NOMO-1 treated with DMSO at 0.1 percent for 48 hours (cell line): ENCODE measurements at regions not wholly inside any gene's neighbourhood (a gene's known extent, or its start where the extent isn't known, plus 50 kb on each side); places are given as distances from the start of the nearest gene placed in this dataset.
"Not testable (repeated sequence)": the region's sequence is repeated elsewhere in the genome, so short reads cannot be mapped to it uniquely, and the experiment has no call there.

Source experiments
- DNase-seq: peaks from one replicate; lab custom pipeline; 2025; ENCODE audit not compliant: unreplicated experiment; lab: John Stamatoyannopoulos, UW

DNA sequence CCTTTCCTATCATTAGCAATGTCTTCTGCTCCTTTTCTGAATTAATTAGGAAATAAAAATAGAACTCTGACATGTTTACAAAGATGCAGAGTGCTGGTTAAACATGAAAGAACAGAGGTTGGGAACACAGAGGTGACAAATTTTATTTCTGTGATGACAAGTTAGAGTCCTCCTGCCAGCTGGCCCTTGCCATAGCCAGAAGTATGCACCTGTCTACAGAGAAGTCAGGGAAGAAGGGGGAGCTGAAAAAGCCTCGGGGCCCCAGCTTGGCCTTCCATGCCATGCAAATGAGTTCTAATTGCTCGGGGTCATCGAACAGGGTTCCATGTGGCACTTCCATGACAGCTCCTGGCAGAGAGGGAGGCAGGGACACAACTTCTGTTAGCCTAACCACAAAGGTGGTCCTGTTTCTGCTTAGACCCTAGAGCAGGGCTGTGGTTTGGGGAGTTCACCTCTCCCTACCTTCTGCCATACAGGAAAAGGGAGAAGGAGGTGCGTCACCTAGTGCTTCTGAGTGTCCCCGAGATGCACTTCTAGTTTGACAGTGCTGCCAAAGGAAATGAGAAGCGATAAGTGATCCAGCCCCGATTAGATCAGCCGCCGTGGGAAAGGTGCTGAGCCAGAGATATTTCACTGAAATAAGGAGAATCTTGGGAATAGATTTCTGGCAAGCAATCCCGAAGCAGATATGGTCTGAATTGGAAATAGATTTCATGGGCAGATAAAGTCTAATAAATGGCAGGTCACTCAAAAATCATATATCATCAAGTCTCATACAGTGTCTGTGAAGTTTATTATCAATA lies 155.8 kb upstream of the FOXN3 start:
- DNase-seq: no peak

DNA sequence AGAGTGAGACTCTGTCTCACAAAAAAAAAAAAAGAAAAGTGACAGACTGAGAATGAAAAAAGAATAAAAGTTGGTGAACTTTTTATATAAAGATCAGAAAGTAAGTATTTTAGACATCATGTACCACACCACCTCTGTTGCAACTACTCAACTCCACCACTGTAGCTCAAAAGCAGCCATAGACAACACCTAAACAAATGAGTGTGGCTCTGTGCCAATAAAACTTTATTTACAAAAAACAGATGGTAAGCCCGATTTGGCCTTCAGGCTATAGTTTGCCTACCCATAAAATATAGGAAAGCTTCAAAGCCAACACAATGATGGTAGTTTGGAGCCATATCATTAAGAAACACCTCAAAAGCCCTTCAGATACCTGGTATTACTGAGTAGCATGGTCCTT lies 154.5 kb upstream of the FOXN3 start:
- DNase-seq: no peak

DNA sequence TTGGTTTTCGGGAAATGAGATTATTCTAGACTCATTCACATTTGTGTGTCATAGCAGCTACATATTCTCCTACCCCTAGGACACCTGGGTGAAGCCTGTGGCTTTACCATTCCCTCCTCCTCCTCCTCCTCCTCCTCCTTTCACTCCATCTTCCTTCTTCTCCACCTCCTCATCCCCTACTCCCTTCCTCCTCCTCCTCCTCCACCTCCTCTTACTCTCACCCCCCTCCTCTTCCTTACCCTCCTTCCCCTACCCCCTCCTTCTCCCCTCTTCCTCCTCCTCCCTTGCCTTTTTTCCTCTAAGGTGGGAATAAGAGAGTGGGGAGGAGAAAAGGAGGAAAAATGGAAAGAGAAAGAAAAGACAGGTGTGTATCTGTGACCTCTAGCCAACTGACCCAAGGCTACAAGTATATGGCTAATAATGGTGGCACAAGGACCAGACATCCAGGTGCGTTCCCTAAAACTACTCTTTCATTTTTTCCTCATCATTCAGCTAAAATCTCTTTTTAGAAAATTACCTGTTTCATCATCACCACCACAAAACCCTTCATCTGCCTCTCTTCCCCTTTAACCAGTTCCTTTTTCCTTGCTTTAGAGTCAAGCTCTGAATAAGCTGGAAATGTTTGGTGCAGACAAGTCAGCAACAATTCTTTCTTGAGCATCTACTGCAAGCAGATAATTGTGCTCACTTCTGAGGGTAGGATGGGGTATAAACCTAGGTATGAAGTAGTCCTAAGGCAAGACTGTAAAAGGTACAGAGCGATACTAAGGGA lies 149.8 kb upstream of the FOXN3 start:
- DNase-seq: peak; percentile 77

DNA sequence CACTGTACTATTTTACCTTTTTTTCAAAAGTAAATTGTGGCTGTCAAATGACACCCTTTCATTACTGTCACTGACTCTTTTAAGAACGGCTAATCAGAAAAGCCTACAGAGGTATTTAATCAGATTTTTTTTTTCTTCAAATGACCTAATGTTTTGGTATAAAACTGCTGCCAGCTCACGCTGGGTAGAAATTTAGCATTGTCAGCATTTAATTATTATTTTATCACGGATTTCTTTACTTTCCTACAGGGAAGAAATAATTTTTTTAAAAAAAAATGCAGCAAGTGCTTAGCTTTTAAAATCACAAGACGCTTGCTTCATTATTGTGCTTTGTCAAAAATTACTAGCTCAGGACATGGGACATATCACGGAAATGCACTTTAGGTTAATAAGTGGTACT lies 149.1 kb upstream of the FOXN3 start:
- DNase-seq: no peak

DNA sequence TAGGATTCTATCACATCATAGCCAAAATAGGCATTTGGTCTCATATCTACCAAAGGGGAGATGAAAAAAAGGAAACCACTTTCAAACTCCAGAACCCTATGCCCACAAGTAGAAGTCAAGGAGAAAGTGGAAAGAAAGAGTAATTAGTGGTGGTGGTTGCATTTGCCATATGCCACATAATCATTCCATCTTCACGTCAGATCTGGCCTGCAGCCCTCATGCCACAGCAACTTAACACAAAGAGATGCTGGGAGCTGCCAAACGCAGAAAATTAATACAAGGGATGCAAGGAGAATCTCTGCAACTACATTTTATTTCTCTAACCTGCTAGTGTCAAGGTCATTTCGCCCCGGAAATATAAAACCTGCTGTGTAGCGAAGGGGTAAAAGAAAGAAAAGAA lies 148.6 kb upstream of the FOXN3 start:
- DNase-seq: no peak

DNA sequence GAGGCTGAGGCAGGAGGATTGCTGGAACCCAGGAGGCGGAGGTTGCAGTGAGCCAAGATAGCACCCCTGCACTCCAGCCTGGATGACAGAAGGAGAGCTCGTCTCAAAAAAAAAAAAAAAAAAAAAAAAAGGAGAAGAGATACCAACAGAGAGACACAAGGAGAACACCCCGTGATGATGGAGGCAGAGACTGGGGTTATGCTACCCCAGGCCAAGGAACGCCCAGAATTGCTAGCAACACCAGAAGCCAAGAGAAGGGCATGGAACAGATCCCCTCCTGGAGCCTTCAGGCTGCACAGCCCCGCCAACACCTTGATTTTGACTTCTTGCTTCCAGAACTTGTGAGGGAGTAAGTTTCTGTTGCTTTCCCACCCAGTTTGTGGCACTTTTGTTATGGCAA lies 148.0 kb upstream of the FOXN3 start:
- peak; percentile 31 for DNase-seq

DNA sequence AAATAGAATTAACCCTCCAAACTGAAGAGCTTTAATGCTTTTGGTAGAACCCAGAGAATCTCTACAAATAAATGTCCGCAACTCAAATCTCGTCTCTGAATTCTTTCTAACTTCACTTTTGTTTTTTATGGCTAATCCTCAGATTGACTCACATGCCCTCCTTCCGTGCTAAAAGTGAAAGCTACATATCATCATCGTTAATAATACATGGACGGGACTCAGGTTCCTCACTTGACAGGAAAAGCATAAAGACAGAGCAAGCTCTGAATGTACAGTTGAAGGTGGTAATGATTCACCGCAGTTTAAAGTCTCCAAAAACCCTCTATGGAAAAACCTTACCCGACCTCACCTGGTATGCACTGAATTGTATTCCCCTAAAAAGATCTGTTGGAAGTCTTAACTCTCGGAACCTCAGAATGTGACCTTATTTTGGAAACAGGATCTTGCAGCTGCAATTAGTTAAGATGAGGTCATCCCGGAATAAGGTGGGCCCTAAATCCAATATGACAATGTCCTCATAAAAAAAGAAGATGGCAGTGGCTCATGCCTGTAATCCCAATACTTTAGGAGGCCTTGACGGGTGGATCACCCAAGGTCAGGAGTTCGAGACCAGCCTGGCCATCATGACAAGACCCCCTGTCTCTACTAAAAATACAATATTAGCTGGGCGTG lies 147.4 kb upstream of the FOXN3 start:
- DNase-seq: peak; percentile 85

DNA sequence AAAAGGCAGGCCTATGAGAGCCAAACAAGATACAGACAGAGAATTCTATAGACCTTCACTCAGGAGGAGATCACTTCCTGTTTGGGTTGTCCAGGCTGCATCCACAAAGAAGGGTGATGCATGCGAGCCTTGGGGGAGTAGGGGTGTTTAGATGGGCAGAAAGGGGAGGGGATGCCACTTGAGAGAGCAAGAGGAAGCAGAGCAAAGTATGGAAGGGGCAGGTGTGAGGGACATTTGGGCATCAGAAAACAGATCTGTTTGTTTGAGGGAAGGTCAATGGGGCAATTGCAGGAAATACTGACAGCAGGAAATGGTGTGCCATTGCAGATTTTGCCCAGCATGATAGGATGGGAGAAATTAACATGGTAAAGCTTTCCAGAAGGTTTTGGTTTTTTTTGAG lies 146.4 kb upstream of the FOXN3 start:
- no peak for DNase-seq

DNA sequence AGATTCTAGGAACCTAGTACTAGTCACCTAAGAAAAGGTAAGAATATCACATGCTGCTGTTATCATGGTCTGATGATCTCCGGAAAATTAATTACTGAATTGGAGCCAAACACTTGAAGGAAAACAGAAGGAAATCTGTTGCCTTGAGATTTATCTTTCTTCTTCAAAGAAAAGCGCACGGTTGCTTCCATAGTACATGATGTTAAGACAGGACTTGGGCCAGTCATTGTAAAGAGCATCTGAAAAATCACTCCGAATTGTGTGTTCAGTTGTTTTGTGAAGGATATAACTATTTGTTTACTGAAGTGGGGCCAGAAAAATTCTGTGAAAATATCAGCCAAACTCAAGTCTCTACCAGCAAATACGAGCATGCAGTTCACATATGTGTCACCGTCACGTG lies 134.9 kb upstream of the FOXN3 start:
- DNase-seq: no peak

DNA sequence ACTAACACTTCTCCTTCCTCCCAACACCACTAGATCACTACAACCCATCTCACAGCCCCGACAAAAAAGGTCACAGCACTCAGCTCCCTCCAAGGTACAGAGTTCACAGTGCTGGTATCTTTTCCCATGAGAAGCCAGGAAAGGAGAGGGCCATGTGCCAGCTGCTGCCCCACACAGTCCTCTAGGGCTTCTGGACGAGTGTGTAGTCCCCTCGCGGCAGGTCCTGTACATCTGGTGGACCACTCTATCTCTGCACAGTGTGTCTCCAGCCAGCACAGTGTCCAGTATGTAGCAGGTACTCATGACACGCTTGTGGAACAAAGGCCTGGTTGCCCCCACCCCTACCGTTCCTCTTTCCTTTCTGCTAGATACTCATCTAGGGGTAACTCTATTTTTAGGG lies 134.4 kb upstream of the FOXN3 start:
- no peak for DNase-seq

DNA sequence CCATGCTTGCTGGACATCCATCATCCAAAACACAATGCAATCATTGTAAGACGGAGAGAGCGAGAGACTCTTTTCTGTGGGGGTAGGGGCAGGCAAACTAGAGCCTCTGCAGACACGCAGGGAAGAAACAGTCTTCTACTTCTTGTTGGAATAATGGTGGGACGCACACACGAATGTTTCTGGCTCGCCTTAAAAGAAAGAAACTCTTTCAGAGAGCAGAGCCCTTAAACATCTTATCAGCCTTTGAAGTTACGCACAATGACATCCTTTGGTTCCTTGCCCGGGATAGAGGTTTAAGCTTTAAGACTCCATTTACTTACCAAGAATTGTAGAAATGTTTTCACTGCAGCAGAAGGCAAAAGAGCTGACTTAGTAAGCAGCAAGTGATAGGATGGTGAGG lies 133.8 kb upstream of the FOXN3 start:
- no peak for DNase-seq

DNA sequence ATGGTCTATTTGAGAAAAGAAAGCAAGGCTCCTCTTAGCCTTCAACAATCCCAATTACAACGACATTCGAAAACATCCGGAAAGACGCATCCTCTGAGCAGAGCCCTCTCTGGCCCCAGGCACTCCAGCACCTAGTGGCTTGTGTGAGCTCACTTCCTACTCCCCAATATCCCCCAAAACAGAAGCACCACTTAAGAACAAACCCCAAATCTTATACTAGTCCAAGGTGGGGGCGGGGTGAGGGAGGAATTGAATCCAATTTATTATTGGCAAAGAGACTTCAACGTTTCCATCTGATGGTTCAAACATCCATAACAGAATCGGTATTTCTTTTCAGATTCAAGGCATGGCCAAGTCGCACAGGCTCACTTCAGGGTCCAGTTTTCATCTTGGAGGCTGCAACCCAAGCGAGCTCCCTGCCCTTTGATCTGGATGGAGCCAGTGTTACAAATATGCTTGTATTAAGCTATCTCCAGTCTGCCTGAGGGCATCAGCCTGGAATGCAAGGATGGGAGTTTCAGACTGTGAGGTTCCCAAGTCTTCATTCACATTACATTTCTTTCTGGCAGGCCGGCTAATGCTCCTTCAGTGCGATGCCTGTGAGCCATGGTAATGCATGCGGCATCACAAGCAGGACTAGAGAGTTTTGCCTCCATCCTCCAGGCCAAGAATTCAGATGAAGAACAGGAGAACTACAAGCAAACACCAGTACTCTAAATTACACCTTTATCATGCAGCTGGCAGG lies 132.5 kb upstream of the FOXN3 start:
- no peak for DNase-seq

DNA sequence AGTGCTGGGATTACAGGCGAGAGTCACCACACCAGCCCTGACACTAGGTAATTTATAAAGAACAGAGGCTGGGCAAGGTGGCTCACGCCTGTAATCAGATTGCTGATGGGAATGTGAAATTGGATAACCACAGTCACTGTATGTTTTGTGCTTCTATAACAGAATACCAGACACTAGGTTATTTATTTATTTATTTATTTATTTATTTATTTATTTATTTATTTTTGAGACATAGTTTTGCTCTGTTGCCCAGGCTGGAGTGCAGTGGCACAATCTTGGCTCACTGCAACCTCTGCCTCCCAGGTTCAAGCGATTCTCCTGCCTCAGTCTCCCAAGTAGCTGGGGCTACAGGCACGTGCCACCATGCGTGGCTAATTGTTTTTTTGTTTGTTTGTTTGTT lies 130.0 kb upstream of the FOXN3 start:
- DNase-seq: not testable (repeated sequence)

DNA sequence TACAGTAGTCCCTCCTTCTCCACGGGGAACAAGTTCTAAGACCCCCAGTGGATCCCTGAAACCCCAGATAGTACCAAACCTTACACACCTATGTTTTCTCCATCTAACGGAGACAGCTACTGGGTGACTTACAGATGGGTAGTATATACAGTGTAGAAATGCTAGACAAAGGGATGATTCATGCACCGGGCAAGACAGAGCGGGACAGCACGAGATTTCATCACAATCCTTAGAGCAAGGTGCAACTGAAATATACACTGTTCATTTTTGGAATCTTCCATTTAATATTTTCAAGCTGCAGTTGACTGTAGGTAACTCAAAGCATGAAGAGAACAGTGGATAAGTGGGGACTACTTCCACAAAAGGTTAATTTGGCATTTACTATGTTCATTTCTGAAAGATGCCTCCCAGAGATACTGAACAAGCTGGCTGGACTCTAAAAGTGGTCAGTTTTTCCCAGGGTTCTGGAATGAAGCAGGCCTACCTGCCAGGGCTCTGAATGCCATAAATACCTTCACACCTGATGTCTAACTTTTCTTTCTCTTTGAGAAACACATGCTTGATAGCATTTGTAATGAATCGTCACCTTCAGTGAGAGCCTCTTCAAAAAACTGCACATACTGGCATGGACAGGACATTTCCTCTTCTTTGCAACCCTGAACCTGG lies 127.7 kb upstream of the FOXN3 start:
- DNase-seq: peak; percentile 22

DNA sequence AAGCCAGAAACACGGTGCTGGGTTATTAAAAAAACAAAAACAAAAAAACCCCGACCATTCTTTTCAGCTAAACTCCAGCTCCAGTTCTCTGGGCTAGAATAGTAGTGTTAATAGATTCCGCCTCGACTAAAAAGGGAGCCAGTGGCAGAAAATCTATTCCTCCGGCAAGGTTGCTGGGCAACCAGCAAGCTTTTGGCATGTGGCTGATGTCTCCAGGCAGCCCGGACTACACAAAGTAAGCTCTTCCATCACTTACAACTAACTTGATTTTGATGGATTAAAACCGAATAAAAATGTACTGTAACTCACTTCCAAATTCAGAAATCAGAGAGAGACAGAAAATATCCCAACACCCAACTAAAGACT lies 126.4 kb upstream of the FOXN3 start:
- no peak for DNase-seq

DNA sequence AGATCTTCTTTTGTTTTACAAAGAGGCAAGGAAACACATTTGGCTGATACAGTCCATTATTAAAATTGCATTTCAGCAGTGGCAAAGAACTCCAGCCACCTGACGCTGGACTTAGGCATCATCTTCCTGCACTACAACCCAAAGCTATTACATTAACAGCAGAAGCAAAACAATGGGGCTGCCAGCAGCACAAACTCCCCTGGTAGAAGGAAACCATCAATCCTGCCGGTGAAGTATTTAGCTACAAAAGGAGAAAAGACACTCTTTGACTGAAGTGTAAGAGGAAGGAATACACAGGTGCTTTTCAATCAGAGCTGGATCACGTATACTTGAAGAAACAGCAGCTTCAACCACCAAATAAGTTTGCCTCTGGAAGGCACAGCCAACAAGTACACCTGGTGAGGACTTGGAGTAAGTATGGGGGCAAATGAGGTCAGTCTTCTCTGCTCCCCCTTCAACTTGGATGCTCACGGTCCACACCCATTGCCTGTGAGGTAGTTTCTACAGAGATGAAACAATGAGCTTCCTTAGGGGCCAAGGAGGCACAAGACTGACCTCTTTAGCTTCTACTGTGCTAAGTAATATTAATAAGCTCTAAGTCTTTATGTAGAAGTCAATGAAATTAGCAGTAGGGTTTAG lies 125.9 kb upstream of the FOXN3 start:
- DNase-seq: no peak

DNA sequence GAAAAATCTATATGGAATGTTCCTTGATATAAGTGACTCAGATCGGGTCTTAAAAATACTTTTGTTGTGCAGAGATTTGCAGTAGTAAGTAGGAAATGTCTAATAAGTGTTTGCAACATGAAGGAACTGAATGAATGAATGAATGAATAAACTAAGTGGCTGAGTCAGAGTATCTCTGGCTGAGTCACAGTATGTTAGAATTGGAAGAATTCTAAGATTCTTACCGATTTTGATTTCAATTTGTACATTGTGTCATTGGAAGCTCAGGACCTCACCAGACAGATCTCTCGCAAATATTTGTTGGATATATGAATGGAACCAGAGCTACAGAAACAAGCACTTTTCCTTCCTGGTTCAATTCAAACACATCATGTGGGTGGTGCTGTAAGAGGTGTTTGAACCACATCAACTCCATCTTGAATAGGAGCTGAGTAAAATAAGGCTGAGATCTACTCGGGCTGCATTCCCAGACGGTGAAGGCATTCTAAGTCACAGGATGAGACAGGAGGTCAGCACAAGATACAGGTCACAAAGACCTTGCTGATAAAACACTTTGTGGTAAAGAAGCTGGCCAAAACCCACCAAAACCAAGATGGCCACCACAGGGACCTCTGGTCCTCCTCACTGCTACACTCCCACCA lies 123.9 kb upstream of the FOXN3 start:
- DNase-seq: no peak

DNA sequence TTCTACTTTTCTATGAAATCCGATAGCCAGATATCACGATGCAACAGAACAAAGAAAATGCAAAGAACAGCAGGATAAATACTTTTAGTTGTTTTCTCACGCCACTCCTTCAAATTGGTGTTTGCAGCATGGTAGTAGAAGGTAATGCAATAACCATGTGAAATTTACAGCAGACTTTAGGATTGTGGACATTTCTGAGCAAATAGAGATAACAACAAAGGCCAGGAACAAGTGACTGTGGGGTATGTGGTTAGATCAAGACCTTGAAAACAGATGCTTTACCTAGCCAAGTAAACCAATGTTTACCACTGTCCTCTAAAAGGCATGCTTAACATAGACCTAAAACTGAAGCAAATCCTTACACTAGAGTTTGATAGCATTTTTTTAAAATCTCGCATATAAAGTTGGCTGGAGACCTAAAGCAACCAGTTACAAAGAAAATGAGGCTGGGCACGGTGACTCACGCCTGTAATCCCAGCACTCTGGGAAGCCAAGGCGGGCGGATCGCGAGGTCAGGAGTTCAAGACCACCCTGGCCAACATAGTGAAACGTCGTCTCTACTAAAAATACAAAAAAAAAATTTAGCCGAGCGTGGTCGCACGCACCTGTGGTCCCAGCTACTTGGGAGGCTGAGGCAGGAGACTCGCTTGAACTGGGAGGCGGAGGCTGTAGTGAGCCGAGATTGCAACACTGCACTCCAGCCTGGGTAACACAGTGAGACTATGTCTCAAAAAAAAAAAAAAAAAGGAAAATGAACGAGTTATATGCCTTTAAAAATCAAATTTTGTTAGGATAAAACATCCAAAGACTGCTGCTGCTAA lies 123.2 kb upstream of the FOXN3 start:
- DNase-seq: no peak

DNA sequence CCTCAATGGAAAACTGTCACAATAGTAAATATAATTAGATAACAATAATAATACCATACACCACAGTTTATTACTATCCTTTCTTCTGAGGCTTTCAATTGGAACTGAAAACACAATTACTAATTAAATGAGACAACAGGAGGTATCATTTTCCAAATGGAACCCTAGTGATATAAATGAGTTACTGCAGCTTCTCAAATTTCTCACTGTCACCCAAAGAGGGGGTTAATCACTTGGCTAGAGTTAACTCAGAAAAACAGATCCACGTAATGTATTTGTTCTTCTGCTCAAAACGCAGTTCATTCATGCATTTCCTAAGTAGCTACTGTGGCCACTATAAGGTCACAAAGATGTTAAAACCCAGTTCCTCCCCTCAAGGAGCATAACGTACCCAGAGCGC lies 120.9 kb upstream of the FOXN3 start:
- no peak for DNase-seq
